ENCODE measurements at regions not wholly inside any gene's neighbourhood (a gene's known extent, or its start where the extent isn't known, plus 50 kb on each side); places are given as distances from the start of the nearest gene placed in this dataset.

DNA sequence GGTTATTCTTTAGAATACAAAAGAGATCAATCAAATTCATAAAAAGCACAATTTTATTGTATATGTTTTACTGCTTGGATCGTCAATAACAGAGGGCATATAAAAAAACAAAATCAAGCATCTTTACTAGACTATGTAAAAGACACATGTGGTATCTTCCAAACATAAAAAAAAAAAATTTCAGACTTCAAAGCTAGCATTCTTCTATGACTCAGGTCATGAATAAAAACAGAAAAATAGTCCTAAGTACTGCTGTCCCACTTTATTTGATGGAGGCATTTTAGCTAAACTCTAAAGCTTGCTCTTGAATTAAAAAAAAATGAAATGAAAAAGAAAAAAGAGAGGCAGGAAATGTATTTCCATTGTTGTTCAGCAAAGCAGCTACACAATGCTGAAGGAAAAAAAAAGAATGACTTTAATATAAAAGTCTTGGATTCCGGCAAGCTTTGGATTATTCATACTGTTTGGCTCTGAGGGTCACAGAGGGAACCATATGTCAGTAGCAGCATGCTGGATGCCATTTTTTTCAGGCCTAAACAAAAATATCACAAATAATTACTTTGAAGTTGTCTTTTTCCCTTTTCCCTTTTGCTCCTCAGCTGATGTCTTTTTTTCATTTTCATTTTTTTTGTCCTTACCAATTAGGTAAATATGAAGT is 249.1 kb upstream of the DIAPH2 start:
- no peaks in the 10 kb centered on the region for H3K9me3 Mint-ChIP-seq
- H3K4me1 Mint-ChIP-seq, result no peaks in the 10 kb centered on the region
- no peak overlapping the region for H3K4me3 Mint-ChIP-seq
- ChIA-PET CTCF (no interaction called here), POLR2A (no interaction called here)
- H3K27me3 Mint-ChIP-seq, result no peaks in the 10 kb centered on the region
- DNase-seq, result no peak
- Histone ChIP-seq H3K36me3 (ENCODE audit: insufficient read depth, low read length) (no peaks in the 10 kb centered on the region), H3K4me3 (ENCODE audit: low read length) (no peak overlapping the region), H3K27me3 (ENCODE audit: insufficient read depth, low read length, poor library complexity, severe bottlenecking) (no peaks in the 10 kb centered on the region), H3K9me3 (ENCODE audit: low read length) (no peaks in the 10 kb centered on the region), H3K27ac (ENCODE audit: low read depth, low read length) (no peak overlapping the region), H3K4me1 (ENCODE audit: insufficient read depth, low read length) (no peaks in the 10 kb centered on the region)
- H3K36me3 Mint-ChIP-seq, result no peaks in the 10 kb centered on the region
- H3K27ac Mint-ChIP-seq, result no peak overlapping the region

DNA sequence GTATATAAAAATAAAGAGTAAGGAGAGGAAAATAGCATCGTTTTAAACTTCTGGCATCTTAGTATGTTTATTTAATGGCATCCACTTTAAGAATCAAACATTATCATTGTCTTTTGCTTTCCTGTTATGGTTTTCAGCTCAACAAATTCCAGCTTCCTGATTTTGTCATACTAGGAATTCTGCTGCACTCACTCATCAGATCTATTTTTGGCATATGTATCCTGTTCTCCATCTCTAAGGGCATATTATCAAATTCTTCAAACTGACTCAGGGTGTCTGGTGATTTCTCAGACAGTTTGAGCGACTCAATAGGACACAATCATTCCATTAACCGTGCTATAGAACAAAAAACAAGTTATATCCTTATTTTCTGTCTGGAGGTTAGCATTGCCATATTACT is 248.5 kb upstream of the DIAPH2 start:
- Histone ChIP-seq H3K27me3 (ENCODE audit: insufficient read depth, low read length, poor library complexity, severe bottlenecking) (no peaks in the 10 kb centered on the region), H3K27ac (ENCODE audit: low read depth, low read length) (no peak overlapping the region), H3K4me1 (ENCODE audit: insufficient read depth, low read length) (no peaks in the 10 kb centered on the region), H3K36me3 (ENCODE audit: insufficient read depth, low read length) (no peaks in the 10 kb centered on the region), H3K4me3 (ENCODE audit: low read length) (no peak overlapping the region), H3K9me3 (ENCODE audit: low read length) (no peaks in the 10 kb centered on the region)
- H3K27me3 Mint-ChIP-seq, result no peaks in the 10 kb centered on the region
- no peak overlapping the region for H3K27ac Mint-ChIP-seq
- no peak overlapping the region for H3K4me3 Mint-ChIP-seq
- ChIA-PET CTCF (no interaction called here), POLR2A (no interaction called here)
- no peaks in the 10 kb centered on the region for H3K36me3 Mint-ChIP-seq
- no peak for DNase-seq
- no peaks in the 10 kb centered on the region for H3K9me3 Mint-ChIP-seq
- no peaks in the 10 kb centered on the region for H3K4me1 Mint-ChIP-seq

DNA sequence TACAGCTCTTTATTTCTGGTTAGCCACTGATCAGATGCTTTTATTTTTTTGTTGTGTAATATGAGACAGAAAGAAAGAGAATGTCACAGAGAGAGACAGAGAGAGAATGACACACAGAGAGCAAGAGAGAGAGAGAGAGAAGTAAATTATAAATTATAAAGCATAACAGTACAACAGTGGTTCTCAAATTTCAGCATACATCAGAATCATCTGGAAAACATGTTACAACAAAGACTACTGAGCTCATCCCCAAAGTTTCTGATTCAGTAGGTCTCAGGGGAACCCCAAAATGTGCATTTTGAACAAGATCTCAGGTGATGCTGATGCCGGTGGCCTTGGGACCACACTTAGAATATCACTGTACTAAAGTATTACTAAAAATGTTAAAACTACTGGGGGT is 245.8 kb upstream of the DIAPH2 start:
- Histone ChIP-seq H3K4me1 (ENCODE audit: insufficient read depth, low read length) (no peaks in the 10 kb centered on the region), H3K27ac (ENCODE audit: low read depth, low read length) (no peak overlapping the region), H3K36me3 (ENCODE audit: insufficient read depth, low read length) (no peaks in the 10 kb centered on the region), H3K4me3 (ENCODE audit: low read length) (no peak overlapping the region), H3K9me3 (ENCODE audit: low read length) (no peaks in the 10 kb centered on the region), H3K27me3 (ENCODE audit: insufficient read depth, low read length, poor library complexity, severe bottlenecking) (no peaks in the 10 kb centered on the region)
- Mint-ChIP-seq H3K4me3 (no peak overlapping the region), H3K9me3 (no peaks in the 10 kb centered on the region), H3K4me1 (no peaks in the 10 kb centered on the region), H3K27ac (peak overlapping the region in 1 of 8 donors; percentile 74), H3K27me3 (no peaks in the 10 kb centered on the region), H3K36me3 (no peaks in the 10 kb centered on the region)
- ChIA-PET POLR2A (no interaction called here), CTCF (no interaction called here)
- no peak for DNase-seq

DNA sequence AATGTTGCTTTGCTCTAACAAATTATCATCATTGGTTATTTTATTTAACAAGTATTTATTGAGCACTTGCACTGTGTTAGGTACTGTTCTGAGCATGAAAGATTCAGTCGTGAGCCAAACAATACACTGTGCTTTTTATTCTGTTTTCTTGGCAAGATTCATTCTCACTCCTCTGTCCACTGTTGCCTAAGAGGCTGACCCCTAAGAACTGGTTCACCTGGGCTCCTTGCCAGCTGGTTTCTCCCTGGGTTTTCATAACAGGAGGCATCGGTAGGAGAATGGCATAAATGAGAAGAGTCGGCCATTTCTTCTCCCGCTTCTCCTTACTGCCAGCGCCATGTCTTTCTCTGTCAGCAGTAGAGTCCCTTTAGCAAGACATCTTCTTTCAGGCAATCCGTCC is 243.7 kb upstream of the DIAPH2 start:
- Mint-ChIP-seq H3K9me3 (no peaks in the 10 kb centered on the region), H3K27me3 (no peaks in the 10 kb centered on the region), H3K36me3 (no peaks in the 10 kb centered on the region), H3K27ac (no peak overlapping the region), H3K4me3 (no peak overlapping the region), H3K4me1 (no peaks in the 10 kb centered on the region)
- H3K36me3 ChIP-seq (ENCODE audit: insufficient read depth, low read length), result no peaks in the 10 kb centered on the region
- H3K4me3 ChIP-seq (ENCODE audit: low read length), result no peak overlapping the region
- no peak overlapping the region for H3K27ac ChIP-seq (ENCODE audit: low read depth, low read length)
- no peaks in the 10 kb centered on the region for H3K4me1 ChIP-seq (ENCODE audit: insufficient read depth, low read length)
- H3K27me3 ChIP-seq (ENCODE audit: insufficient read depth, low read length, poor library complexity, severe bottlenecking), result no peaks in the 10 kb centered on the region
- DNase-seq, result no peak
- no peaks in the 10 kb centered on the region for H3K9me3 ChIP-seq (ENCODE audit: low read length)
- ChIA-PET CTCF (no interaction called here), POLR2A (no interaction called here)

DNA sequence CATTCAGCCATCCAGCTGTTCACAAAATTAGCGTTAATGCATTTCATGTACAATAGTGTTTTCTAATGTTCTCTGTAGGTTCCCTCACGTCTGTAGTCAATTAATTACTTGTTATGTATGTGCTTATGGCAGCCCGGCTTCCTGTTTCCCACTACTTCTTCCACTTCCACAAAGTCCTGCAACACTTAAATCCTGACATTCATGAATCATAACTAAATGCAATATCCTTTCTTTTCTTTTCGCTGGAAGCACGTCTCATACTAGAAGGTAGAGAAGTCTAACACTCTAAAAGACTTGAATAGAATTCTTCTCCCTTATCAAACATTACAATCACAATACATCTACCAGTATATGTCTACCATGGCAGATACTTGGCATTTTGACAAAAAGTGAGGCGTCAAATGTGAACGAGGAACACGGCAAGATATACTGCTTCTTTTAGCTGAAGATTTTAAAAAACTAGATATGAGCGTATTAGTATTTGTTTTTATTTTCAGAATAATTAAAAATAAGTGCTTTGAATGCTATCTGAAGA is 239.0 kb upstream of the DIAPH2 start:
- Mint-ChIP-seq H3K9me3 (no peaks in the 10 kb centered on the region), H3K27ac (no peak overlapping the region), H3K27me3 (no peaks in the 10 kb centered on the region), H3K4me3 (no peak overlapping the region), H3K36me3 (no peaks in the 10 kb centered on the region), H3K4me1 (no peaks in the 10 kb centered on the region)
- no peaks in the 10 kb centered on the region for H3K36me3 ChIP-seq (ENCODE audit: insufficient read depth, low read length)
- POLR2A ChIA-PET, result no interaction called here
- H3K4me3 ChIP-seq (ENCODE audit: low read length), result no peak overlapping the region
- no peaks in the 10 kb centered on the region for H3K27me3 ChIP-seq (ENCODE audit: insufficient read depth, low read length, poor library complexity, severe bottlenecking)
- CTCF ChIA-PET, result no interaction called here
- H3K9me3 ChIP-seq (ENCODE audit: low read length), result no peaks in the 10 kb centered on the region
- H3K4me1 ChIP-seq (ENCODE audit: insufficient read depth, low read length), result no peaks in the 10 kb centered on the region
- no peak overlapping the region for H3K27ac ChIP-seq (ENCODE audit: low read depth, low read length)
- DNase-seq, result no peak

DNA sequence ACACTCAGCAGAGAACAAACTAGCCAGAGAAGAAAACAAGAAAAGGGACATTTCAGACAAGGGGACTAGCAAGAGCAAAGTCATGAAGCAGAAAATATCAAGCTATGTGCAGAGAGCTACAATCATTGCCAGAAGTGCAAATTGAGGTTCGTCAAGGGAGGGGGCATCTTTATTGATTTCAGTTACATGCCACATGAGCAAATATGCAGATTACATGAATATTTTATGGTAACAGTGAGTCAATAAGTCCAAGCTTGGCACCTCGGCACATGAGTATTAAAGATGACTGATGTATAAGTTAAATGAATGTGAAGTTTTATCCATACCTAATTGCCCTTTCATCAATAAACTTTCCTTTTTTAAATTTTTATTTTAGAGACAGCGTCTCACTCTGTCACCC is 238.1 kb upstream of the DIAPH2 start:
- Mint-ChIP-seq H3K4me3 (no peak overlapping the region), H3K9me3 (no peaks in the 10 kb centered on the region), H3K36me3 (no peaks in the 10 kb centered on the region), H3K27me3 (no peaks in the 10 kb centered on the region), H3K27ac (no peak overlapping the region), H3K4me1 (no peaks in the 10 kb centered on the region)
- Histone ChIP-seq H3K36me3 (ENCODE audit: insufficient read depth, low read length) (no peaks in the 10 kb centered on the region), H3K9me3 (ENCODE audit: low read length) (no peaks in the 10 kb centered on the region), H3K4me3 (ENCODE audit: low read length) (no peak overlapping the region), H3K27ac (ENCODE audit: low read depth, low read length) (no peak overlapping the region), H3K27me3 (ENCODE audit: insufficient read depth, low read length, poor library complexity, severe bottlenecking) (no peaks in the 10 kb centered on the region), H3K4me1 (ENCODE audit: insufficient read depth, low read length) (no peaks in the 10 kb centered on the region)
- ChIA-PET POLR2A (no interaction called here), CTCF (no interaction called here)
- DNase-seq, result no peak

DNA sequence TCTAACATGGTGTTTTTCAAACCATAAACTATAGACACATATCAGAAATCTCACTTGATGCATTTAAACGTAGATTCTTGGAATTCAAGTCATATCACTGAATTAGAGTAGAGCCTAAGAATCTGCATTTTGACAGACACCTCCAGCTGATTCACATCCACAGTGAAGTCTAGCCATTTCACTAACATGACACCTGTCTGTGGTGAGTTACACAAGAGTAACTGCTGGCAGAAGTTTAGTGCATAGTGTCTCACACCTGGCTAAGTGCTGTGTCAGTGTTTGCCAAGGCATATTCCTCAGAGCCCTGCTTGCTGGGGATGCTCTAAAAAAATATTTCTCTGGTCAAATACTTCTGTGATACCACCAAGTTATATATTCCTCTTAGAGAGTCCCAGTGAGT is 237.5 kb upstream of the DIAPH2 start:
- no peaks in the 10 kb centered on the region for H3K9me3 ChIP-seq (ENCODE audit: low read length)
- H3K27me3 ChIP-seq (ENCODE audit: insufficient read depth, low read length, poor library complexity, severe bottlenecking), result no peaks in the 10 kb centered on the region
- no peak overlapping the region for H3K4me3 ChIP-seq (ENCODE audit: low read length)
- no peaks in the 10 kb centered on the region for H3K4me1 ChIP-seq (ENCODE audit: insufficient read depth, low read length)
- no peaks in the 10 kb centered on the region for H3K36me3 Mint-ChIP-seq
- POLR2A ChIA-PET, result no interaction called here
- H3K27me3 Mint-ChIP-seq, result no peaks in the 10 kb centered on the region
- no peak overlapping the region for H3K27ac ChIP-seq (ENCODE audit: low read depth, low read length)
- no peak overlapping the region for H3K4me3 Mint-ChIP-seq
- no peak overlapping the region for H3K27ac Mint-ChIP-seq
- H3K4me1 Mint-ChIP-seq, result no peaks in the 10 kb centered on the region
- CTCF ChIA-PET, result no interaction called here
- H3K36me3 ChIP-seq (ENCODE audit: insufficient read depth, low read length), result no peaks in the 10 kb centered on the region
- no peak for DNase-seq
- H3K9me3 Mint-ChIP-seq, result no peaks in the 10 kb centered on the region

DNA sequence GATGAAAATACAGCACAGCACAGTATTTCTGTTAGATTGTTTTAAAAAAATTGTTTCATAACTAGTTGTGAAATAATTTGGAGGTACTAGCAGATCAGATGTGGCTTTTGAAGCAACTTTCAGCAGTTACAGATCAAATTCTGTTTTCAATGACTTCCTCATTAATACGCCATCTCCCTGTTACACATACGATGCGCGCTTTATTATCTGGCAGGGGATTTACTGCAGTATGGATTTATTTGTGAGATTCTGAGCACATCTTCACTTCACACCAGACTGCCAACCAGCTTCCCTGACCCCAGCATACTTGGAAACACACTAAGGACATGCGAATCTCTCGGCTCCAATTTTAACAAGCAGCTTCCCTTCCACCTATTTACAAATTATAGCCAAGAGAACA is 235.5 kb upstream of the DIAPH2 start:
- Histone ChIP-seq H3K4me3 (ENCODE audit: low read length) (no peak overlapping the region), H3K36me3 (ENCODE audit: insufficient read depth, low read length) (no peaks in the 10 kb centered on the region), H3K9me3 (ENCODE audit: low read length) (no peaks in the 10 kb centered on the region), H3K4me1 (ENCODE audit: insufficient read depth, low read length) (no peaks in the 10 kb centered on the region), H3K27ac (ENCODE audit: low read depth, low read length) (no peak overlapping the region), H3K27me3 (ENCODE audit: insufficient read depth, low read length, poor library complexity, severe bottlenecking) (no peaks in the 10 kb centered on the region)
- no peaks in the 10 kb centered on the region for H3K36me3 Mint-ChIP-seq
- no peak for DNase-seq
- no peaks in the 10 kb centered on the region for H3K27me3 Mint-ChIP-seq
- H3K4me3 Mint-ChIP-seq, result no peak overlapping the region
- H3K27ac Mint-ChIP-seq, result no peak overlapping the region
- H3K4me1 Mint-ChIP-seq, result no peaks in the 10 kb centered on the region
- no peaks in the 10 kb centered on the region for H3K9me3 Mint-ChIP-seq
- POLR2A ChIA-PET, result no interaction called here
- CTCF ChIA-PET, result no interaction called here

DNA sequence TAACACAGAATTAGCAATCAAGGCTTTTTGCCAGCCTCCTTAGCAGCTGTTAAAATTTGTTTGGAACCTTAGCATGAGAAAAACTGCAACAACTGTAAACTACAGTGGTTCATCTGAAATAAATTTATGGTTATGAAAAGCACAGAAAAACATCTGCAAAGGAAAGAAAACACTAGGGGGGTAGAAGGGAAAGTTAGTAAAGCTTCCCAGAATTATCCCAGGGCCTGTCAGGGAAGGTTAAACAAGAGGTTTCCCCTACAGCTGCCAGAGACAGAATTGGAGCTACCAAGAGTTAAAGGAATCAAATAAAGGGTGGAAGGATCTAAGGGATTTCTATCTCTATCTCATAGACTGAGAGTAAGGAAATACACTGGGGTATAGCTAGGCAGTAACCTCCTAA is 234.7 kb upstream of the DIAPH2 start:
- CTCF ChIA-PET, result no interaction called here
- no peaks in the 10 kb centered on the region for H3K36me3 Mint-ChIP-seq
- POLR2A ChIA-PET, result no interaction called here

More for the DNA sequence above, 234.7 kb upstream of the DIAPH2 start:
- Mint-ChIP-seq H3K27ac (no peak overlapping the region), H3K27me3 (no peaks in the 10 kb centered on the region), H3K9me3 (no peaks in the 10 kb centered on the region), H3K4me1 (no peaks in the 10 kb centered on the region), H3K4me3 (no peak overlapping the region)
- Histone ChIP-seq H3K27me3 (ENCODE audit: insufficient read depth, low read length, poor library complexity, severe bottlenecking) (no peaks in the 10 kb centered on the region), H3K4me1 (ENCODE audit: insufficient read depth, low read length) (no peaks in the 10 kb centered on the region), H3K36me3 (ENCODE audit: insufficient read depth, low read length) (no peaks in the 10 kb centered on the region), H3K9me3 (ENCODE audit: low read length) (no peaks in the 10 kb centered on the region), H3K27ac (ENCODE audit: low read depth, low read length) (no peak overlapping the region), H3K4me3 (ENCODE audit: low read length) (no peak overlapping the region)
- no peak for DNase-seq

All from CD8-positive, alpha-beta memory T cell (primary cell).